Kidney epithelial cell (primary cell): ENCODE measurements at regions not wholly inside any gene's neighbourhood (a gene's known extent, or its start where the extent isn't known, plus 50 kb on each side); places are given as distances from the start of the nearest gene placed in this dataset.

Experiments used
- DNase-seq: peaks from one replicate; pipeline ENCODE4 v3.0.0-alpha.2; 2010; ENCODE audit warnings: low read depth
- H3K27me3 ChIP-seq: 2 replicates; pipeline ENCODE4 v1.6.0; 2011; ENCODE audit warnings: low read length; ENCODE audit not compliant: control insufficient read depth, insufficient read depth
- H3K36me3 ChIP-seq: 2 replicates; pipeline ENCODE4 v1.5.1; 2011; ENCODE audit warnings: low read length; ENCODE audit not compliant: control insufficient read depth, insufficient read depth
- H3K4me3 ChIP-seq: 2 replicates; pipeline ENCODE4 v1.5.1; 2011; ENCODE audit warnings: low read depth, mild to moderate bottlenecking, control low read depth, low read length
- TF ChIP-seq, protein P1 (sequence below): IDR thresholded peaks from 2 replicates; pipeline ENCODE4 v1.5.1; 2011; ENCODE audit warnings: mild to moderate bottlenecking, moderate library complexity, low read length, control low read depth, inconsistent platforms; ENCODE audit not compliant: insufficient read depth, poor library complexity, severe bottlenecking

DNA sequence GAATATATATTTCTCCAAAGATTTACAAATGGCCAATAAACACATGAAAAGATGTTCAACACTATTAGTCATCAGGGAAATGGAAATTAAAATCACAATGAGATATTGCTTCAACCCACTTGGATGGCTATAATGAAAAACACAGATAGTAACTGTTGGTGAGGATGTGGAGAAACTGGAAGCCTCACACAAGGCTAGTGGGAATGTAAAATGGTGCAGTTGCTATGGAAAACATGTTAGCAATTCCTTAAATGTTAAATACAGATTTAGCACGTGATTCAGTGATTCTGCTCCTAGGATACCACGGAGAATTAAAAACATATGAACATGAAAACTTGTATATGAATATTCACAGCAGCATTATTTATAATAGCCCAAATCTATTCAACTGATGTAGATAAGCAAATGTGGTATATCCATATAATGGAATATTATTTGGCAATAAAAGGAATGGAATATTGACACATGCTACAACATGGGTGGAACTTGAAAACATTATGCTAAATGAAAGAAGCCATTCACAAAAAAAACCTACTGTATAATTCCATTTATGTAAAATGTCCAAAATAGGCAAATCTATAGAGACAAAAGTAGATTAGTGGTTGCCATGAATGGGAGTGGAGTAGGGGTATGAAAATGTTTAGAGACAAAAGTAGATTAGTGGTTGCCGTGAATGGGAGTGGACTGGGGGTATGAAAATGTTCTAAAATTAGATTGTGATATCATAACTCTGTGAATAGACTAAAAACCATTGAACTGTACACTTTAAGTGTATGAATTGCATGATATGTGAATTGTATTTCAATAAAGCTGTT is 227.1 kb upstream of the DDHD1 start:
- no peak overlapping the region for H3K4me3 ChIP-seq
- DNase-seq: no peak
- no peaks in the 10 kb centered on the region for H3K36me3 ChIP-seq
- no peaks in the 10 kb centered on the region for H3K27me3 ChIP-seq
- TF ChIP-seq, protein P1, sequence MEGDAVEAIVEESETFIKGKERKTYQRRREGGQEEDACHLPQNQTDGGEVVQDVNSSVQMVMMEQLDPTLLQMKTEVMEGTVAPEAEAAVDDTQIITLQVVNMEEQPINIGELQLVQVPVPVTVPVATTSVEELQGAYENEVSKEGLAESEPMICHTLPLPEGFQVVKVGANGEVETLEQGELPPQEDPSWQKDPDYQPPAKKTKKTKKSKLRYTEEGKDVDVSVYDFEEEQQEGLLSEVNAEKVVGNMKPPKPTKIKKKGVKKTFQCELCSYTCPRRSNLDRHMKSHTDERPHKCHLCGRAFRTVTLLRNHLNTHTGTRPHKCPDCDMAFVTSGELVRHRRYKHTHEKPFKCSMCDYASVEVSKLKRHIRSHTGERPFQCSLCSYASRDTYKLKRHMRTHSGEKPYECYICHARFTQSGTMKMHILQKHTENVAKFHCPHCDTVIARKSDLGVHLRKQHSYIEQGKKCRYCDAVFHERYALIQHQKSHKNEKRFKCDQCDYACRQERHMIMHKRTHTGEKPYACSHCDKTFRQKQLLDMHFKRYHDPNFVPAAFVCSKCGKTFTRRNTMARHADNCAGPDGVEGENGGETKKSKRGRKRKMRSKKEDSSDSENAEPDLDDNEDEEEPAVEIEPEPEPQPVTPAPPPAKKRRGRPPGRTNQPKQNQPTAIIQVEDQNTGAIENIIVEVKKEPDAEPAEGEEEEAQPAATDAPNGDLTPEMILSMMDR: no peak

DNA sequence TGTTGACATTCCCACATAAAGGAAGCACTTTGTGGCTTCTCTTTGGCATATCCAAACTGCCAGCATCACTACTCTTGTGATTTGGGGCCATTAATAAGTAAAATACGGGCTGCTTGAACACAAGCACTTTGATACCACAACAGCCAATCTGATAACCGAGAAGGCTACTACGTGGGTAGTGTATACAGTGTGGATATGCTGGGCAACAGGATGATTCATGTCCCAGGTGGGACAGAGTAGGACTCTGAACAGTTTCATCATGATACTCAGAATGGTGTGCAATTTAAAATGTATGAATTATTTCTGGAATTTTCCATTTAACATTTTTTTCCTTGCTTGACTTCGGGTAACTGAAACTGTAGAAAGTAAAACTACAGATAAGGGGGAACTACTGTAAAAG is 225.0 kb upstream of the DDHD1 start:
- no peaks in the 10 kb centered on the region for H3K27me3 ChIP-seq
- TF ChIP-seq, protein P1: no peak
- H3K36me3 ChIP-seq: no peaks in the 10 kb centered on the region
- DNase-seq: no peak
- H3K4me3 ChIP-seq: no peak overlapping the region

DNA sequence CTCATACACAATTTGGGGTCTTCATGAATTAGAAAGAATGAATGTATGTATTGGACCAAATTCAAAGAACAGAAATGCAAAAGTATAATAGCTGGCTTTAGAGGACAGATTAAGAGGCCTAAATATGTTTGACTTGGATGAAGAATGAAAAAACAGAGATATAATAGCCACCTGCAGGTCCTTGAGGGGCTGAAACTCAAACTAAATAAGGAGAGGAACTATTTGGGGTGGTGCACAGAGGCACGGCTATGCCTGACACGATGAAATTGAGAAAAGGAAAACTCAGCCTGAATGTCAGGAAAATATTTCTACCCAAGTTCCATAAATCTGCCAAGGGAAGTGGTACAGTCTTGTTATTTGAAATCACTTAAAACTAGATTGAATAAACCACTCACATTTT is 222.9 kb upstream of the DDHD1 start:
- no peak for DNase-seq
- no peaks in the 10 kb centered on the region for H3K27me3 ChIP-seq
- TF ChIP-seq, protein P1: no peak
- H3K36me3 ChIP-seq: no peaks in the 10 kb centered on the region
- H3K4me3 ChIP-seq: no peak overlapping the region

DNA sequence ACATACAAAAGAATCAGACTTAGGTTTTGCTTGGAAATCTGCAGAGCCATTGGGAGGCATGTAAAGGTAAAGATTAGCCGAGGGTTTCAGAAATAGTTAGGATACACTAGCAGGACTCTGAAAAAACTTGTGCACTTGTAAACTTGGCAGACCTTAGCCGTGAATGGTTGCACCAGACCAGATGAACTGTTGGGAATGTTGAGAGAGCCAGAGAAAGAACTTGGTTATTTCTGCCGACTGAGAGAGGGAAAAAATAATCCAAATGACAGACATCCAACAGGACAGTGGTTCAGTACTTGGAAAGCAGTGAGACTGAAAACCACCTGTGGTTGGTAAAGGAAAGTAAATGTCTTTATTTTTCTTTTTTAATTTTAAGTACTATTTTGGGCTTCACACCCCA is 222.5 kb upstream of the DDHD1 start:
- Histone ChIP-seq H3K4me3 (no peak overlapping the region), H3K36me3 (no peaks in the 10 kb centered on the region), H3K27me3 (no peaks in the 10 kb centered on the region)
- no peak for DNase-seq
- TF ChIP-seq, protein P1: no peak

DNA sequence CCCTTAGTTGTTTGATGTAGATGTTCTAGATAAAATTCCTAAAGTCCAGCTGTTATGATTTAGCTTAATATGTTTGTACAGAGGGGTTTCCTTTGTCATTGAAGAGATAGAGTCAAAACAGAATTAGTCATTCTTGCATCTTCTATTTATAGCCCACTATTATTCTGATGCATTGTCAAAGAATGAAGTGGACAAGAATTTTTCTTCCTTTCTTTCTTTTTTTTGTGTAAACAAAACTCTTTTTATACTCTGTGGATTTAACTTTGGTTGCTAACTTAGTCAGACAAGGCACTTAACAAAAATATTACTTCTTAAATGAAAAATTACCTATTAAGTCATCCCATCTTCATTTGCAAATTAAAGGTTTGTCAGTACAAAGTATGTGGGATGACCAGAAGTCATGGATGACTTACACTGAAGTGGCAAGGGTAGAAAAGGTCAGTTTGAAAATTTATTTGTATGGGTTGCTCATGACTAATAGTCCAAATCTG is 215.6 kb upstream of the DDHD1 start:
- Histone ChIP-seq H3K36me3 (no peaks in the 10 kb centered on the region), H3K27me3 (no peaks in the 10 kb centered on the region), H3K4me3 (no peak overlapping the region)
- no peak for DNase-seq
- TF ChIP-seq, protein P1: no peak

DNA sequence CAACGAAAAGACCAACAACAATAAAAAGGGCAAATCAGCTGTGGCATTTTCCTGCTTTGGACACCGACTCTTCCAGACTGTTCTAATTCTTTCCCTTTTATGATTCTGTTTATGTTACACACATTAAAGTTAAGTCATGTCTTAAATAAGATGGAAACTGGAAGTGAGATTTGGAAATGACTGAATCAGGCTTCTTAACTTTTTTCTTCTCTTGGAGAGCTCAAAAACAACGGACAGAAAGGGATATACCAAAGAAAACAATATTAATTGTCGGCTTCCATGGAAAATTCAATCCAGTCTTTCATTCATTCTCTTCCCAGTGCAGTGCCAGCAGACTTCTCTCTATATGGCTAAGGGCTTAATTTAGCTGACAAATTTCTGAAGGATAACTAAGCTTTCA is 214.9 kb upstream of the DDHD1 start:
- Histone ChIP-seq H3K27me3 (no peaks in the 10 kb centered on the region), H3K4me3 (no peak overlapping the region), H3K36me3 (no peaks in the 10 kb centered on the region)
- TF ChIP-seq, protein P1: no peak
- DNase-seq: no peak
